GM19324 (cell line): ENCODE measurements at regions not wholly inside any gene's neighbourhood (a gene's known extent, or its start where the extent isn't known, plus 50 kb on each side); places are given as distances from the start of the nearest gene placed in this dataset.
"Not testable (repeated sequence)": the region's sequence is repeated elsewhere in the genome, so short reads cannot be mapped to it uniquely, and the experiment has no call there.

Source experiments
- ATAC-seq: cut with Tn5 transposase; IDR thresholded peaks from one replicate; pipeline ENCODE4 v1.9.1; 2021; ENCODE audit warnings: mild to moderate bottlenecking, moderate library complexity; ENCODE audit not compliant: unreplicated experiment, low FRiP score

- ATAC-seq = not testable (repeated sequence)
Measured at GRCh38 chr2:90179591-90179990, 1488.1 kb downstream of the RPIA start.

GRCh38 chr2:90207454-90208058 is 1516.1 kb downstream of the RPIA start:
- no peak for ATAC-seq

GRCh38 chr2:90209009-90209408 is 1517.5 kb downstream of the RPIA start:
- no peak for ATAC-seq

GRCh38 chr2:90209806-90210205 is 1518.3 kb downstream of the RPIA start:
- no peak for ATAC-seq

- ATAC-seq = not testable (repeated sequence)
Measured at GRCh38 chr2:90215880-90216279, 1524.4 kb downstream of the RPIA start.

GRCh38 chr2:90216801-90217200 is 1525.3 kb downstream of the RPIA start:
- ATAC-seq = not testable (repeated sequence)

GRCh38 chr2:90218534-90218933 is 1527.1 kb downstream of the RPIA start:
- ATAC-seq = not testable (repeated sequence)

- not testable (repeated sequence) for ATAC-seq
Measured at GRCh38 chr2:90220623-90221299, 1529.3 kb downstream of the RPIA start.

GRCh38 chr2:90221300-90221651 is 1529.8 kb downstream of the RPIA start:
- no peak for ATAC-seq

GRCh38 chr2:90224767-90225166 is 1533.3 kb downstream of the RPIA start:
- ATAC-seq = not testable (repeated sequence)

GRCh38 chr2:90226465-90227072 is 1535.1 kb downstream of the RPIA start:
- ATAC-seq = not testable (repeated sequence)

- not testable (repeated sequence) for ATAC-seq
Measured at GRCh38 chr2:90231199-90231598, 1539.7 kb downstream of the RPIA start.

GRCh38 chr2:90235452-90235851 is 1544.0 kb downstream of the RPIA start:
- ATAC-seq = not testable (repeated sequence)

GRCh38 chr2:90237923-90238361 is 1546.5 kb downstream of the RPIA start:
- ATAC-seq = not testable (repeated sequence)

- not testable (repeated sequence) for ATAC-seq
Measured at GRCh38 chr2:90238505-90239230, 1547.2 kb downstream of the RPIA start.

- ATAC-seq = not testable (repeated sequence)
Measured at GRCh38 chr2:90239769-90240168, 1548.3 kb downstream of the RPIA start.

- not testable (repeated sequence) for ATAC-seq
Measured at GRCh38 chr2:90244902-90245765, 1553.7 kb downstream of the RPIA start.

GRCh38 chr2:90248400-90248799 is 1556.9 kb downstream of the RPIA start:
- ATAC-seq = not testable (repeated sequence)

- ATAC-seq = not testable (repeated sequence)
Measured at GRCh38 chr2:90250350-90250749, 1558.9 kb downstream of the RPIA start.

- not testable (repeated sequence) for ATAC-seq
Measured at GRCh38 chr2:90251576-90251975, 1560.1 kb downstream of the RPIA start.
